Inferior parietal cortex (tissue), 1 donor: ENCODE measurements at regions not wholly inside any gene's neighbourhood (a gene's known extent, or its start where the extent isn't known, plus 50 kb on each side); places are given as distances from the start of the nearest gene placed in this dataset.
"Not testable (repeated sequence)": the region's sequence is repeated elsewhere in the genome, so short reads cannot be mapped to it uniquely, and the experiment has no call there.

Experiments used
- DNase-seq: peaks from one replicate; pipeline ENCODE4 v3.0.0-alpha.2; 2016; ENCODE audit errors: extremely low spot score

DNA sequence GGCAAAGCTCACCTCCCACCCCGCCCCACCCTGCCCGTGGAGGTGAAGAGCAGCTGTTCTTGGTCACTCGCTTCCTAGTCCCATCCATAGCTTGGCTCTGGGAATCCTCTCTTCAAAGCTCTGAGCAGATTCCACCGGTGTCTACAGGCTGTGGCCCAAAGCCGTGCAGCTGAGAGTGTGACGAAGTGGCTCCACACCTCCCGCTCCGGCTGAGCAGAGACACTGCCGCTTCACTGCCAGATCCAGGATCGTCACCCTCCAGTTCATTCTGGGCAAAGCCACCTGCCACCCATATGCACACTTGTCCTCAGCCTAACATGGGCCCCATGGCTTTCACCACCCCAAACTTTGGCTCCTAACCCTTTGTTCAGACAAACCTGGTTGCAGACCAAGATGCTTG is 532.9 kb upstream of the B3GAT1 start:
- DNase-seq: no peak

DNA sequence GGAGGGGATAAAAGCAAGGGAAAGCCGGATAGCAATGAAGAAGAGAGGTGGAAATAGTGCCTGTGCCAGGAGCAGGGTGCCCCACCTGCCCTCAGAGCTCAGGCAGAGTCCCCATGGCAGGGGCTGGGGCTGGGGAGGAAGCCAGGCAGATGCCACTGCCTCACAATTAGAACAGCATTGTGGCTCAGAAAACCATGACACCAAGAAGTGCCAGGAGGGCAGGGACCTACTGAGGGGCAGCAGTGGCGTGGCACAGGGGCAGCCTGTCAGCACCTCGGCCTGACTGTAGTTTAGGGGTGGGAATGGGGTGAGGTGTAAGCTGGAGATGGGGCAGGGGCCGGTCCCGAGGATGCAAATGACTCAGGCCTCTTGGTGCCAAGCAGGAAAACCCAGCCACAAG is 532.1 kb upstream of the B3GAT1 start:
- DNase-seq: no peak

DNA sequence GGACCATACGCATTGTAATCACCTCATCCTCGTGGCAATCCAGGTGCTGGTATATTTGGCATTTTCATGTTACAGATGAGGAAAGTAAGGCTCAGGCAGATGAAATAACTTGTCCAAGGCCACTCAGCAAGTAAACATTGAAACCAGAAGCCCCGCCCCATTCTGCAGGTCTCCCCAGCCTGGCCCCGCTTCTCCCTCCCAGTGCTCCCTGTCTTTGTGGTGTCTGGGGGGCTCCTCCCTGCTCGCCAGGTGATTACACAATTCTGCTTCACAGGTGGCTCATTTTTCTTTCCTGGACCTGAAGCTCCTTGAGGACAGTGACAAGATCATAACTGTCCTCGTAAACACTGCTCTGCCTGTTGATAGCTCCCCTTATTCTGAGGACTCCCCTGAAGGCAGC is 531.5 kb upstream of the B3GAT1 start:
- no peak for DNase-seq

DNA sequence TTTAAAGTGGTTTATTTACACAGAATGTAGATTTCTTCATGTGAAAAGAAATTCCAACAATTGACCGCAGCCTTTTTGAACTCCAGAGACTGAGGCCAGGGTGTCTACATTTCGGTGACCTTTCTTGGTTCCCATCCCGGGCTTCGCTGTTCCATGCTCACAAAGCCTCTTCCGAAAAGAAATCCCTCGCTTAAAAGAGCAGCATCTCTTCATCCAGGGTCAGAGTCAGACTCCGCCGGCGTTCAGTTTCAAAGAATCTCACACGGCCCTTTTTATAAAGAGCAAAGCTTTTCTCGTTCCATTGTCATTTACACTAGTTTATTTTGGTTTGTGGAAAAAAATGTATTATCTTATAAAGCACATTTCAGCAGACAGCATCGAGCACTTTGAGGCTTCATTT is 530.6 kb upstream of the B3GAT1 start:
- DNase-seq: no peak

DNA sequence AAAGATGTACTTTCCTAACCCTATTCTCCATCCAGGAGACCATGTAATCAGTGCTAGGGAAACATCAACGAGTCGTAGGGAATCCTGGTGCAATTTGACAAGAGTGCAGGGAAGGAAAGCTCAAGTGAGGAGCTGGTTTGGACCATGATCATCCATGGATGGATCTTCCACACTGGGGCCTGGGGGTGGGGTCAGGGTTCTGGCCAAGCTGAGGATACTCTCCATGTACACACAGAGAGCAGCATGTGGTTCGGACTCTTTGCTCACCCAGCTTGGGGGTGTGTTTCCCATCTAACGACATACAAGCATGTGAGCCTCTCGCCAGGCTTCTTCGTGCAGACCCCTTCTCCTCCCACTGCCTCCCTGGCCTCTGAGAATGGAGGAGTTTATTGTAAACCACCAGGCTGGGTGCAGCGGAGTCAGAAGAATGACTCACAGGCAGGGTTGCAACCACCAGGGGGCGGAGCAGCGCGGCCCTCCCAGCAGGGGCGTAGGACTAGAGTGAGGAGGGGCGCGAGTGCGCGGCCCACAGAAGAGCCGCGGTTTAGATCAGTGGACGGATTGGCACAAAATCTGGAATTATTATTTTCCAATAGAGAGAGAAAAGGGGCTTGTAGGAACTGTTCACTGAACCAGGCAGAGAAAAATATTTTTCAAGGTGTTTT is 530.0 kb upstream of the B3GAT1 start:
- DNase-seq: peak; percentile 20

DNA sequence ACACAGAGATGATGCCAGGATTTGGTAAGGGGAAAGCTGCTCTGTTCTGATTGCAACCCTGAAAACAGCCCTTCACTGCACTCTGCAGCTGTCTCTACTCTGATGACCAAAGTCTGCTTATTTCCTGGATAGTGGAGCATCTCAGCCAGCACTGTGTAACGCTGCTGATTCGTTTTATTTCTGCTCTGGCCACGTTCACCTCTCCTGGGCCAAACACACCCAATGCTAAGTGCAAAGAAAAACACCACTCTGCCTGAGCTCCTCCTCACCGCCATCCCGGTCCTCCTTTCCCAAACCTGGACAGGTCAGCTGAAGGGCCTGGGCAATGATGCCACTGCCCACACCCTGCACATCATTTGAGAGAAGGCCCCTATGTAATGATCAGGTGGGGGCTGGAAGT is 529.3 kb upstream of the B3GAT1 start:
- no peak for DNase-seq

DNA sequence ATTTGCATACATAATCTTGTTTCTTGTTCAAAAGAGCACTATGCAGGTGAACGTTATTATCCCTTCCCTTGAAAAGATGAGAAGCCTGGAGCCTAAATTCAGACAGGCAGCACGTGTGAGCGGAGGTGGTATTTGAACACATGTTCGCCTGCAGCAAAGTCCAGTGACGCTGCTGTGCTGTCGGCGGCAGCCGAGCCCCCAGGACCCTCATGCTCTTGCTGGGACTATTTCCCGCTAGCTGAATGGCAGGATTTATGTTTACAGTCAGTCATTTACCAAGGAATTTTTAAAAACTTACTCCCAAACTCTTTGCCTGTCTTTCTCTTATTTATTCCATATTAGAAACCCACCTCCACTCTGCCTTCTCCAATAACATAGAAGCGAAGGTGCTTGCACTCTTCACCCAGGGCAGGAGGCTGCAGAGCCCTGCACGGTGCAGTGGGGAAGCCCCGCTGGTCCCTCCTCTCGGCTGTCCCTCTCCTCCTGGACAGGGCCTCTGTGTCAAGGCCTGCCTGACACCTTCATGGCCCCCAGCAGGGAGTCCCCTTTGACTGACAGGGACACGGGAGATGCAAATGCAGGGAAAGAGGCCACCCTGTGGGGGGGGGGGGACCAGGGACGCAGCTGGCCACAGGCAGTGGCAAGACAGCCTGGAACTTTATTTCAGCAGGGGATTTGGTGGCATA is 528.5 kb upstream of the B3GAT1 start:
- DNase-seq: no peak

DNA sequence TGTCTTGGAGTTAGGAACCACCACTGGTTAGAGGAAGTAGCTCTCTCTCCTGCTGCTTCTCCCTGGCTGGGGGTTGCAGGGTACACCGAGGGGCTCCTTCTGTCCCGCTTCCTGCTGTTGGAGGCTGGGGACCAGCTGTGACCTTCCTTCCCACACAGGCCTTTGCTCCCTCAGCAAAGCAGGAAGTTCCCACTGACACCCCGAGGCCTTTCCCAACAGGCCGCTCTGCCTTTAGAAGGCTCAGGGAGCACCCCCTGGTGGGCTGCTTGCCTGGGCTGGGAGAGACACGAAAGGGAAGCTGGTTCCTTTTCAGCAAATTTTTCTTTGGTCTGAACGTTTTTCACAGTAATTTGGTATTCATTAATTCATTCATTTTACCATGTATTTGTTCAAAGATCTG is 527.9 kb upstream of the B3GAT1 start:
- no peak for DNase-seq

DNA sequence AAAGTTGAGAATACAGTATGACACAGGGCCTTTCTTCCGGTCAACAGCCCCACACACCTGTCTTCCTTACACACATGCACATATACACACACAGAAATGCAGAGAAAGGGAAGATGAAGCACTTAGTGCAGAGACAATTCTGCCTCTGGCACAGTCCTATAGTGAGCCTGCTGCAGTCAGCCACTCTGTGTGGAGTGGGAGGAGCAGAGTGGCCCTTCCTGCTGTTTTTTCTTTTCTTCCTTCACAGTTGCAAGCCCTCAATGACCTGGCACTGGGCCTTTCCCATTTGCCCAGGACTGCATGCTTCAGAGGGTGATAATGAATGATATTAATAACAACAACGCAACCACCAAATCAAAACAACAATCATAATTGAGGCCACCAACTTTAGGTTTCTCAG is 527.0 kb upstream of the B3GAT1 start:
- no peak for DNase-seq

DNA sequence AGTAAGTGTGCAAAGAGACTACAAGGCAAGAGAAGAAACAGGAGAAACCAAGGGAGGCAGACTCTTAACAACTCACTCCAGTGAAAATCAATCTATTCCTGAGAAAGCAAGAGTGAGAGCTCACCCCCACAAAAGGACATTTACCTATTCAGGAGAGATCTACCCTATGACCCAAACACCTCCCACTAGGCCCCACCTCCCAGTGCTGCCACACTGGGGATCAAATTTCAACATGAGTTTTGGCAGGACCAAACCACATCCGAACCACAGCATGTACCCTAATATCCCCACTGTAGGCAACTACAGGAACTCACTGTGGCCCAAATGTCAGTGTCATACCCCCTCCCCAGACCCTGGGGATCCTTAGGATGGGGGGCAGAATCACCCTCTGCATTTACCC is 526.2 kb upstream of the B3GAT1 start:
- no peak for DNase-seq

DNA sequence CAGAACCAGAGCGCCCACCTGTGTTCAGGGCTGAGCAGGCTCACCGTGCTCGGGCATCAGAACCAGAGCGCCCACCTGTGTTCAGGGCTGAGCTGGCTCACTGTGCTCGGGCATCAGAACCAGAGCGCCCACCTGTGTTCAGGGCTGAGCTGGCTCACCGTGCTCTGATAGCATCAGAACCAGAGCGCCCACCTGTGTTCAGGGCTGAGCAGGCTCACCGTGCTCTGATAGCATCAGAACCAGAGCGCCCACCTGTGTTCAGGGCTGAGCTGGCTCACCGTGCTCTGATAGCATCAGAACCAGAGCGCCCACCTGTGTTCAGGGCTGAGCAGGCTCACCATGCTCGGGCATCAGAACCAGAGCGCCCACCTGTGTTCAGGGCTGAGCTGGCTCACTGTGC is 525.2 kb upstream of the B3GAT1 start:
- DNase-seq: not testable (repeated sequence)

DNA sequence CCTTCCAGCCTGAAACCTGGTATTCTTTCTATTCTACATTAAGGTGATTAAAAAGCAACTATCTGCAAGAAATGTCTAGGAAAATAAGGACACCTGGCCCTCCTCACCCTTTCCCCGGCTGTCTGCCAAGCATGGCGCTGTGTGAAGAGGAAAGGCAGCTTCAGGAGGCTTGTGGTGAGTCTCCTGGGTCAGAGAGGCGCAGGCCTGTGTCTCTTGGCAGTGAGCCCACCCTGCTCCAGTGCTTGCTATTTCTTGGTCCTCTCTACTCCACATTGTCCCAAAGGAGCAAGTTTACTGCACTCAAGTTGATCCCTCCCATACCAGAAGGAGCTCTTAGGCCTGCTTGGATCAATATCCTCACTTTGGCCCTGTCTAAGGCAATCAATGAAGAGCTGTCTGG is 520.7 kb upstream of the B3GAT1 start:
- no peak for DNase-seq

DNA sequence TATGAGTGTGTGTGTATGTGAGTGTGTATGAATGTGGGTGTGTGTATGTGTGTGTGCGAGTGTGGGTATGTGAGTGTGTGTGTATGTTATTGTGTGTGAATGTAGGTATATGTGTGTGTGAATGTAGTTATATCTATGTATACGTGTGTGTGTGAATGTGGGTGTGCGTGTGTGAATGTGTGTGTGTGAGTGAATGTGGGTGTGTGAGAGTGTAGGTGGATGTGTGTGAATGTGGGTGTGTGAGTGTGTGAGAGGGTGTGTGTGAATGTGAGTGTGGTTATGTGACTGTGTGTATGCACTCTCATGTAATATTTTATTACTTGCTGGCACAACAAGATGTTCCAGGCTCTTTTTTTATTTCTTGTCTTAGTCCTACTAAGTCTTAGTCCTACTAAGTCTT is 513.4 kb upstream of the B3GAT1 start:
- no peak for DNase-seq

DNA sequence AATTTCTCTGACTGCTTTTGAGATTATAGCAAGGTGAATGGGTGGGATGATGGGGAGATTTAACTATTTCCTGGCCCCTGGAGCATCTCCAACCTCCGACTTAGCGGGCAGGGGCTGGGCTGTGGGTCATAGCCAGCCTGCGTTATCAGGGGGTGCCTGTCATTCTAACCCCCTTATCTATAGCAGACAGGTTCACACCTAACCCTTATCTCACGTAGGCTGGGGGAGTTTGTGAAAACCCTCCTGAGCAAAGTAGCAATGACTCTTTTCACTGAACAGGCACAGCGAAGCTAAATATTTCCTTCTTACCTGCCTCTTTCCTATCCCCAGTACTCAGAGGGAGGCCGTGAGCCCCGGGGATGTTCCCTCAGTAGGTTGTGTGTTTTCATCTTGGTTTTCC is 511.4 kb upstream of the B3GAT1 start:
- no peak for DNase-seq

DNA sequence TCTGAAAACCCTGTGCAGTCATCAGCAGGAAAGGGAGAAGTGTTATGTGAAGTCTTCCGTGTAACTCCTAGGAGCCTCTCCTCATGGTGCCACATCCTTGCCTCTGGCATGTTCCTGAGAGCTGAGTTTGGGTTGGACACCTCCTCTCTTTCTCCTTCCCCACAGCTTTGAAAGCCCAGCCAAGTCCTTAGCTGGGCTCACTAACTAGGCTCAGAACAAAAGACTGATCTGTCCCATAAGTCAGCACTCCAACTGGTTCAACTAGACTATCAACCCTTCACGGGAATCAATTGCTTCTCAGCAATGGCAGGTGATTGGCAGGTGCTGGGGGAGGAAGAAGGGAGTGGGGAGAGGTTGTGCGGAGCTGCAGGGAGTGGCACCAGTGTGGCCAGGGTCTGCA is 509.9 kb upstream of the B3GAT1 start:
- DNase-seq: no peak

DNA sequence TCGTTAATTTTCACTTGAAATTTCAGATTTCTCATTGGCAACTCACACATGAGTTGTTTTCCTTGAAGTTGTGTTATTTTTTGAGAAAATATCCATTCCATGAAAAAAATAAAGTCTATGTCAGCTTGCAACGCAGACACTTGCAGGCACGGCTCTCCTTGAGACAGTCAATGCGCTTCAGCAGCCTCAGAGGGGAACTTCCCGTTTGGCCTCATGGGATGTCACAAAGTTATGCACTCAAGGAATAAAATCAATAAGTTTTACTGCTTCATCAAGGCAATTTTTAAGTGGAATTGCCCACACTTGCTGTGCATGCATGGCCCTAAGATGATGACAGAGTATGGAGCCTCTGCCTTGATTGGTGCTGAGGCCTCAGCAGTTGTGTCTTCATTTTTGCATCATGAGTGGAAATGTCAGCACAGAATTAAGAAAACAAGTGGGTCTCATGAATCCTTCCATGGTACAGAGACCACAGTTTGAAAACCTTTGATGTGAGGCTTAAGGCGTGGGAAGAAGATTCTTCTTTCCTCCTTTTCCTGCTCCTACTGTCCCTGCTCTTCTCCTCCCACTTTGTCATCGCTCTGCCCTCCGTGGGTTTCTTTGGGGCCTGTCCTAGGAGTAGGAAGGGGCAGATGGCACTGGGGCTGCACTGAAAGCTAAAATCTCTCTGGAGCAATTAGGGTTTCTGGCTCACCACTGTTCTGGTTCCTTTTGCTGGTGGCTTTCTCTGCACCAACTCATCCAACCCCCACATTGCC is 509.0 kb upstream of the B3GAT1 start:
- DNase-seq: no peak

DNA sequence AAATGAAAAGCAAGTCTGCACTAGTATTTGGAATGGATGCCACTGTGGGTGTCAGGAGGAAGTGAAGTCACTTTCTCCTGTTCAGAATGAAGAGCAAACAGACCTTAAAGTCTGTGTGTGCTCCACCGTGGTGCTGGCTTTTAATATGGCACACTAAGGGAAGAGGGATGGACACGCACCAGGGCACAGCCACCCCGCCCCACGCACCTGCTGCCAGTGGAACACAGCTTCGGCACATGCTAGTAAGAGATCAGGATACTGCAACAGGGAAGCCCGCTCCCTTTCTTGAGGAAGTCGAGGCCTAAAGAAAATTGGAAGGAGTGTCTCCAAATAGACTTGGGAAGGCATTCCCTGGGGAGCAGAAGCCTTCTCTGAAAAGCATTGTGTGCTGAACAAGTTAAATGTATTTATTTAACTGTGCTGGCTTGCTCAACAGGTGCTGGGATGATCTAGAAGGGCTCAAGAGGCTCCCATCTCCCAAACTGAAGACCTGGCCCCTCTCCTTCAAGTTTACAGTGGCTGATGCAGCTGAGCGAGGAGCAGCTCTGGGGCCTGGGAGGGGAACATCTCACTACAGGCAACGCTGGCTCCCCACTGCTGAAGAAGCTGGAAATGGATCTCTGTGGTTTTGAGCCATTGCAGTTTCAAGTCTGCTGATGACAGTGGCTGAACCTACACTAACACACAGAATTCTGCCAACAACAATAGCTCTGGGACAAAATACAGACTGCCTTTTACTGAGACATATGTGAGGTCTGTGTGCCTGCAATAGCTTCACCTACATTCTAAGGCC is 504.6 kb upstream of the B3GAT1 start:
- no peak for DNase-seq

DNA sequence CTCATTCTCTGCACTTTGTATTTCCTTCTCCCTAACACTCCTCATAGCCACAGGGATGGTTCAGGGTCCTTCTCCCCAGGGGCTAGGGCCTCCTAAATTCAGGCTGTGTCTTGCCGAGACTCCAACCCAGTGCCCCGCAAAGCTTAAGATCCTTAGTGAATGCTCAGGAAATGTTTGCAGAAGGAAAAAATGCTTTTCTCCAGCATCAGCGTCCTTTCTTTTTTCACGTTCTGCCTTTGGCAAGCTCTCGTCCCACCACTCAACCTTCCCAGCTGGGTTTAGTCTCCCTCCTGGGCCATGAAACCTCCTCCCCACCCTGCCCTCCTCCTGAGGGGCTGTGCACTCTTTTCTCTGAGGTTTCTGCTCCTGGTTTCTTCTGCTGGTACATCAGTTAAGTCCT is 503.8 kb upstream of the B3GAT1 start:
- DNase-seq: no peak

DNA sequence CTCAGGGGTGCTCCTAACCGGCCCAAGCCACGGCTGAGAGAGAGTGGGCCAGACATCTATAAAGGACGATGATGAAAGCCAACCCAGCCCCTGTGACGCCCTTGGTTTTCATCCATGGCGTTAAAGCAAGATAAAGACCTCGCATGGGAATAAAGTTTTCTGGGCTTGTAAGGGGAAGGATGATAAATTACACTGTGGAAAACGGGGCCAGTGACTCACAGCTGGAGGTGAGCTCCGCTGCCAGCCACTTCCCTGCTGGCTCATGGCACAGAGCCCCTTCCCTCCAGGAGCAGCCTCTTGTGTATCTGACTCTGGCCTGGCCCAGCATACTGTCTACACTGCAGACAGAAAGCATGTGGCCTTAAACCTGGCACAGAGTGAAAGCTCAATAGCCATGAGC is 503.2 kb upstream of the B3GAT1 start:
- no peak for DNase-seq

DNA sequence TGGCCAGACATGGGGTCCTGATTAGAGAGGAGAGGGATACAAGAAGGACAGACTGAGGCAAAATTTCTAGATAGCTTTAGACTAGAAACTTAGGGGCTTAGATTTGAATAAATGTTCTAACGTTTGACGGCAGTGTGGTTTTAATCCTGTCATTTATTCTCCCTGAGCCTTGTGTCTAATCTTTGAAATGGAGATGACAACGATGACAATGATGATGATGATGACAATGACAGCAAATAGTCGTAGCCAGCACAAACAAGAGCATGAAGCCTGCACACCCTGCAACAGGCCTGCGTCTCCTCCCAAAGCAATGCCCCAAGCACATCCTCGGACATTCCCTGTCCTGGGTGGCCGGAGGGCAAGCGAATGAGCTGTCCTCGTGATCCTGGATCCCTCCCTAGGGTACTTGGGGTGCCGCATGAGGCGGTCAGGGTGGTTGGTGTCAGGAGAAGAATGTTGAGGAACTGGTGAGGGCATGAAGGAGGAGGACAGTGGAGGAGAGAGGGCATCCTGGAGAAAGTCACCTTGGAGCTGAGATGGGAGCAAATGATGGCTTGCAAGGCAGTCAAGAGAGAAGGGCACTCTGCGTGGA is 502.1 kb upstream of the B3GAT1 start:
- no peak for DNase-seq

DNA sequence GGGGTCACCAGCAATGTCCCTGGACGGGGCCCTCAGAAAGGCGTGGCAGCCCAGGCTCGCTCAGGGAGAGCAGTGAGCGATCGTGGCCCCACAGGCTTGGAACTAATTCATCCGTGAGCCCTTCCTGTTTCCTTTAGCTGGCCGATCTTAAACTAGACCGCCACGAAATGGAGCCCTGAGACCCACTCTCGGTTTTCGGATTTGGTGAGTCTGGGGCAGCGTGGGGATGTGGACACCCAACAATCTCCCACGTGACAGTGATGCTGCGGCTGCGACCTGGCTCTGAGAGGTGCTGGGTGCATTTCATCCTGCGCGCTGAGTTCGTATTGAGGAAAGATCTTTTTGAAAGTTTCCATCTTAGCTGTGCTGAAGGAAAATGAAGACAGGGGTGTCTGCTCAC is 501.3 kb upstream of the B3GAT1 start:
- no peak for DNase-seq
